ENCODE measurements at regions not wholly inside any gene's neighbourhood (a gene's known extent, or its start where the extent isn't known, plus 50 kb on each side); places are given as distances from the start of the nearest gene placed in this dataset.
"Not testable (repeated sequence)": the region's sequence is repeated elsewhere in the genome, so short reads cannot be mapped to it uniquely, and the experiment has no call there.

DNA sequence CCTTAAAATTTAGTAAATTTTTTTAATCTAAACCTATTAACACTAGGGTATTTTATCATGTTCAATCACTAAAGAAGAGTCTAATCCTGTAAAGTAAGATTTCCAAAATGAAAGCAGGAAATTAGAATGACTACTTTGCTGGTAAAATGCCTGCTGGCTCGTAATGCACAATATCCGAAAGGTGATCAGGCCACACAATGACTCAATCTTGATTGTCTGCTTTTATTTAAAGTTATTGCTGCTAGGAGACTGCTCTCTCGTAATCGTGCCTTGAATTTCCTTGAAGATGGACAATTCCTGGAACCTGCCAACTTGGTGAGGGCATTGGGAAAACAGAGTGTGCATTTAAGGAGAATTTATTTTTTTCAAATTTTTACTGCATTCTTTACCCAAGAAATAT, 1786.5 kb upstream of the RAG2 start:
- no peak for DNase-seq

DNA sequence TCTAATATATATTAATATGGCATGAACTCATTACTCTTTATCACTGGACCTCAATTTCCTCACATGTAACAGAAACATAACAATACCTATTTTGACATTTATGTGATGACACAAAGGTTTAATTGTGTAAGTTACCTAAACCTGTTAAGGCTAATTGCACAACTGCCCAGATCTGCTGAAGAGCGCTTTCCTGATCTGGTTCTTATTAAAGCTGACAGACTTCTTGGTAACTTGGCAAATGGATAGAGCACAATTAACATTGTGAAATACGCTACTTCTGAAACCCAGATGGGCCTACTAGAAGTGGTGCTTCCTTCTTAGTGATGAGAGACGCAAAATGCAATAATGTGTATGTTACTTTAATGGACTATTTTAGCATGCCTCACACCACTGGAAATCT, 1767.2 kb upstream of the RAG2 start:
- DNase-seq: no peak

- no peak for DNase-seq
Measured at GRCh38 chr11:38356255-38356654, 1758.2 kb upstream of the RAG2 start.

GRCh38 chr11:38345286-38345685, 1747.2 kb upstream of the RAG2 start:
- DNase-seq: no peak

- not testable (repeated sequence) for DNase-seq
Measured at GRCh38 chr11:38341612-38342011, 1743.6 kb upstream of the RAG2 start.

DNA sequence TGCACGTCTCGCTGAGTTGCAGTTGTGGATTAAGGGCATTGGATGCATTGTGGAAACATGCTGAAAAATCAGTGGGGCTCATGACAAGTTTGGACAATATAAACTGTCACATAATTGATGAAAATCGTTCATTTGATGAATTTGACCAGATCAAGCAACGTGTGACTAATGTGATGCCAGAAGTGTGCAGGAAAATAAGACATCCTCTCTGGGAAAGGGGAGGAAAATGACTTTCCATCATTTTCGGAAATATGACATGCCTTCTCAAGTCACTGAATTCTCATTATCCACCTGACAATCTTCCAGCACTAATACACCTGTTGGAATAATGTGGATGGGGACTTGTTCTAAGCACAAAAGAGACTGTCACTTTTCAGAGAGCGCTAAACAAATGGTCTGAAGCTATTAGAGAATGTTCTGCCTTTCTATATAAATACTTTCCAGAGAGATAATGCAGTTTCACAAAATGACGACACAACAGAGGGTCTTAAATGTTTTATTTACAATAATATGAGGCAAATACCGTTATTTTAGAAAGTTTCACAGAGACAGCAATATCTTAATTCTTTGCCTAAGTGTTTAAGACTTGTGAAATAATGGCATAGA, 1741.9 kb upstream of the RAG2 start:
- DNase-seq: no peak

GRCh38 chr11:38338022-38338421, 1740.0 kb upstream of the RAG2 start:
- DNase-seq: not testable (repeated sequence)

DNA sequence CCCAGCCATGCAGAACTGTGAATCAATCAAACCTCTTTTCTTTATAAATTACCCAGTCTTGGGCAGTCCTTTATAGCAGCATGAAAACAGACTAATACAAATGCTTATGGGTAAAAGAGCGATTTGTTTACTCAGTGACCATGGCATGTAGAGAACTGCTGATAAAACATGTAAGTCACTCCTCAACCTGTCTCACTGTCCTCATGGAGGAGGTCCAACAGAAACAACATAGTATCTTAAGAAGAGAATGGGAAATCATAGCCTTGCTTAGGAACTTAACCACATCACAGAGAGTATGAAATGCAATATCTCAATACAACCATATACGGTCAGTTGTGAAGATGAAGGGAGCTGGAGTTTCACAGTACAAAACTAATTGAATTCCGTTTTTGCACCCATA, 1734.0 kb upstream of the RAG2 start:
- no peak for DNase-seq

GRCh38 chr11:38330578-38330977, 1732.5 kb upstream of the RAG2 start:
- DNase-seq: no peak

- DNase-seq: no peak
Measured at GRCh38 chr11:38323961-38324761, 1726.1 kb upstream of the RAG2 start.

DNA sequence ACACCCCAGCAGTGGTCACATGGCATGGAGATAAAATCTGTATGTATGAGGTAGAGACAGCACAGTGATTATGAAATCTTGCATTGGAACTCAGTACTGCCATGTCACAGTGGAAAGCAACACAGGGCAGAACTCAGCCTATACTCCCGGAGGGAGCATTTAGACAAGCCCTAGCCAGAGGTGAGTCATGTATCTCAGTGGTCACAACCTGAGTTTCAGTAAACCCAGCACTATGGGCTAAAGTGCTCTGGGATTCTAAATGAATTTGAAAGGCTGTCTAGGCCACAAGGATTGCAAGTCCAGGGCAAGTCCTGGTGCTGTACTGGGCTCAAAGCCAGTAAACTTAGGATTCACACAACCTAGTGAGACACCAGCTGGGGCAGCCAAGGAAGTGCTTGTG, 1717.1 kb upstream of the RAG2 start:
- DNase-seq: no peak

GRCh38 chr11:38307455-38307854, 1709.4 kb upstream of the RAG2 start:
- DNase-seq: no peak

DNA sequence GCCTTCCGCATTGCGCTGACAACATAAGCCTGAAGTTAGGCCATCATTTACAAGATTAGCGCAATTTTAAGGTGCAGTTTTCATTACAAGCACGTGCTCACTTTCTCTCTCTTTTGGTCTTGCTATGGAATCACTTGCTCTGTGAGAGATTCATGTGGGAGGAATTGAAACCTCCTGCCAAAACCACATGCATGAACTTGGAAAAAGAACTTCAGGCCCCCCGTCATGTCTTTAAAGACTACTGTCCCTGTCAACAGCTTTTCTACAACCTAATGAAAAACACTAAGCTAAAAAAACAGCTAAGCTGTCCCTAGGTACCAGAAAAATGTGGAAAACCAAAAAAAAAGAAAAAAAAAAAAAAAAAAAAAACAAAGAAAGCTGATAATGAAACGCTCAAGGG, 1707.6 kb upstream of the RAG2 start:
- DNase-seq: no peak

DNA sequence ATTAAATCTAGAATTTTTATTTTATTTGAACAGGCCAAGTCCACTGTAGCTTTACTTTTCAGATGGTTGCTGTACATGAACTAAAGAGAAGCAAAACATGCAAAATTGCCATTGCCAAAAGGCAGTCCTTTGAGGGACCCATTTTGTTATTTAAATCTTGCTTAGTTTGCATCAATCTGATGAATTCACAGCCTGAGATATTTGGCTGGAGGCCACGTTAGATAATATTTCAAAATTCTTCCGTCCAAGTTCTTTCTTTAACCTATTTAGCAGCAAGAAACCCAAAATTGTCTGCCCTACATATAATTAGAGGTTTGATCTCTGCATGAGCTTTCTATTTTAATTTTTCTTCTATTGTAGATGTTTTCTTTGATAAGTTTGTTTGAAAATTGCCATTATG, 1706.9 kb upstream of the RAG2 start:
- no peak for DNase-seq

DNA sequence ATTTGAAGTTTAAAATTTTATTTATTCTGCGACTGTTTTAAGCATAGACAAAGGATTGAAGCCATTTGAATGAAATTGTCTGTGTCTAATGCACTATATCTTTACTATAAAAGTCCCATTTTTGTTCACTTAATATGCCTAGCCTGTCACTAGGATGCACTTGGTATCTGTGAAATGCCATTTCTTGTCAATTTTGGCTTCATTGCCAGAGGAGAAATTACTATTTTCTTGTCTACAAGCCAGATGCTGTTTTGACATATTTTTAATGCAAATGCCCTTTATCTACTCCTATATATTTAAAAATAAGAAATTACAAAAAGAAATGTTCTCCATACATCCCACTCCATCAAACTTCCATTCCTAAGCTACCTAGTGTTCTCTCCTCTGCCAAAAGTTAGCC, 1704.5 kb upstream of the RAG2 start:
- no peak for DNase-seq

- DNase-seq: no peak
Measured at GRCh38 chr11:38300570-38300969, 1702.5 kb upstream of the RAG2 start.

GRCh38 chr11:38296211-38296776, 1698.3 kb upstream of the RAG2 start:
- no peak for DNase-seq

GRCh38 chr11:38282718-38283117, 1684.7 kb upstream of the RAG2 start:
- DNase-seq: no peak

GRCh38 chr11:38278457-38279141, 1680.6 kb upstream of the RAG2 start:
- no peak for DNase-seq

- DNase-seq: no peak
Measured at GRCh38 chr11:38274031-38274430, 1676.0 kb upstream of the RAG2 start.

GRCh38 chr11:38272376-38272775, 1674.3 kb upstream of the RAG2 start:
- no peak for DNase-seq

- DNase-seq: no peak
Measured at GRCh38 chr11:38266691-38267090, 1668.7 kb upstream of the RAG2 start.

DNA sequence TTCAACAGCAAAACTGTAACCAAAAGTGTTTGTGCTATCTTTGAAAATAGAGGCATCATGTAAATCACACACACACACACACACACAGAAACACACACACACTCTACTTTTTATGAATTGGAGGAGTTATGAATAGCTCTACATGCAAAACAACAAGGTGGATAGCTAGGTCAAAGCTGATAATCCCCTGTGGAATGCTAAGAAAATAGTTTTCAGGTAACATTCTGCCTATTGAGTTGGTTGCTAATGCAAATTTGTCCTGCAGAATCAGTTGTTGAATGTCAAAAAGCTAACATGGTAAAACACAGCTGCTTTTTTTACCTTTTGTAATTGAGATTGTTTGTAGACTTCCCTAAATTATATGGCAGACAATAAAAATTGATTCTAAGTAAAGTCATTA, 1658.4 kb upstream of the RAG2 start:
- DNase-seq: no peak

GRCh38 chr11:38254913-38255312, 1656.9 kb upstream of the RAG2 start:
- DNase-seq: no peak
